ENCODE measurements at regions not wholly inside any gene's neighbourhood (a gene's known extent, or its start where the extent isn't known, plus 50 kb on each side); places are given as distances from the start of the nearest gene placed in this dataset.
"Not testable (repeated sequence)": the region's sequence is repeated elsewhere in the genome, so short reads cannot be mapped to it uniquely, and the experiment has no call there.

DNA sequence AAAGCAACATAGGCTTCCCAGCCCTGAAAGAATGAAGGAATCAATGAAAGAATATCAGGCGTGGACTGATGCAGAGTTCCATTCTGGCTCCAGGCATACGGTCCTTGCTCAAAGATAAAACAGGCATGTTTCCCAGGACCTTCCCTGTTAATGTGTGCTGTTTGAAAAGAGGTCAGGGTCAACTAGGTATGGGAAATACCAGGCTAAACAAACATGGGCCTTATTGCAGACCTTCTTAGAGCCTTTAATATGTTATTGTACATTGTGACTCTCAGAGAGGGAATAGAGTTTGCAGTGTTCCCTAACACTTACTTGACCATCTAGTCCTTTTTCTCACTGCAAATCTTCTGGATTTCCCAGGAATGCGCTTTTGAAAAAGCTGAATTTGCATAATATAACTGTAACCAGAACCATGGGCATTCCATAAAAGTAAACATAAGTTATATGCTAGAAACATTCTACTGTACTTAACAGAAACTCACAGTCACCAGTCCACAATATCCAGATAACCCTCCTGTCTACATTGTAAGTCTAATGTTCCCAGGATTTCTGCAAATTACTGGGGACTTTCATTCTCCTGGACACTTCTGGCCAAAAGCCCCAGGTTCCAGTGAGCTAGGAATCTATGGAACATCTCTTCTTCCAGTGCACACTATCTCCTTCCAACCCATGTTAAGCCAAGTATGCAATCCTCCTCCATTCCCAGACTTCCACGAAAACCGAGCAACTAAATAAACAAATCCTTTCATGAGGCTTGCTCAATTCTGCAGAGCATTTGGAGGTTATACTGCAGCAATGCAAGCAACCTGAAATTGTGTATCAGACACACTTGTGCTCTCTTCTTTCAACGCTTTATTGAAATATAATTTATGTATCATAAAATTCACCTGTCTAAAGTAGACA is 486.6 kb downstream of the SETD4 start:
- no peak for DNase-seq (ENCODE audit: low read depth in 2 of 2)

DNA sequence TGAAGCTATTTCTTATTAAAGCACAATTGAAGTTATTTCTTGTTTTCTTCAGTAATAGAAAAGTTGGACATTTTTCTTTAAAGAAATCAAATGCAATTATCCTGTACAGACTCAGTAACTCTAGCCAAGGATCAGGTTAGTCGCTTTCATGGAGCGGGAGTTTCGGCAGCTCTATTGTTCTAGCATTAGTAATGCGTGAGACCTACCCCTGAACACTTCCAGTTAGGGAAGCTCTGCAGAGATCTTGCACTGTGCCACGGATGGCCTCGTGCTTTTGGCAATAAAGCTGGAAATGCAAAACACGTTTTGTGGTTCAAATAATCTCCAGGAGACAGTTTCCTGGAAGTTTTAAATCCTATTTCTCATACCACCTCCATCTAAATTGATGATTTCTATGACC is 488.4 kb downstream of the SETD4 start:
- no peak for DNase-seq (ENCODE audit: low read depth in 2 of 2)

DNA sequence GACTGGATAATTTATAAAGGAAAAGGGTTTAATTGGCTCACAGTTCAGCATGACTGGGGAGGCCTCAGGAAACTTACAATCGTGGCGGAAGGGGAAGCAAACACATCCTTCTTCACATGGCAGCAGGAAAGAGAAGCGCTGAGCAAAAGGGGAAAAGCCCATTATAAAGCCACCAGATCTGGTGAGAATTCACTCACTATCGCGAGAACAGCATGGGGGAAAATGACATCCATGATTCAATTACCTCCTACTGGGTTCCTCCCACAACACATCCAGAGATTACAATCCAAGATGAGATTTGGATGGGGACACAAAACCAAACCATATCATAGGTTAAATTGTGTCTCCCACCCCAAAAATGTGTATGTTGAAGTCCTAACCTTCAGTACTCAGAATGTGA is 491.7 kb downstream of the SETD4 start:
- no peak for DNase-seq (ENCODE audit: low read depth in 2 of 2)

GRCh38 chr21:35566874-35567273 is 493.5 kb downstream of the SETD4 start:
- no peak for DNase-seq (ENCODE audit: low read depth in 2 of 2)

DNA sequence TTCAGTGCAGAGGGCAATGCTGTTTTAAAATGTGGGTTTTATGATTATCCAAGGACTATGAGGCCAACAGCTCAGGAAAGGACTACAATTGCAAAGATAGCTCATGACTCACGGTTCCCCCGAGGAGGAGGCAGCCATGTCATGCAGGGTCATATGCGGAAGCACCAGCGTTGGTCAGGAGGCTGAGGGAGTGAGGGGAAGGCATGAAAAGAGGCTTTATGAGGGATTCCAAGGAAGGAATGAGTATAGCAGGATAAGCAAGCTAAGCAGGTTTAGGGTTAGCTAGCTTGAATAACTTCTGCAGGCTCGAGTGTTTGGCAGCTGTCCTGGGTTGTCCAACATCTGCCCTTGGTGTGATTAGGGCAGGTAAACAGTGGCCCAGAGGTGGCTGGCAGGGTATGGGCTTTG is 495.1 kb downstream of the SETD4 start:
- DNase-seq (ENCODE audit: low read depth in 2 of 2): peak in 1 of 2 donors; percentile 17

DNA sequence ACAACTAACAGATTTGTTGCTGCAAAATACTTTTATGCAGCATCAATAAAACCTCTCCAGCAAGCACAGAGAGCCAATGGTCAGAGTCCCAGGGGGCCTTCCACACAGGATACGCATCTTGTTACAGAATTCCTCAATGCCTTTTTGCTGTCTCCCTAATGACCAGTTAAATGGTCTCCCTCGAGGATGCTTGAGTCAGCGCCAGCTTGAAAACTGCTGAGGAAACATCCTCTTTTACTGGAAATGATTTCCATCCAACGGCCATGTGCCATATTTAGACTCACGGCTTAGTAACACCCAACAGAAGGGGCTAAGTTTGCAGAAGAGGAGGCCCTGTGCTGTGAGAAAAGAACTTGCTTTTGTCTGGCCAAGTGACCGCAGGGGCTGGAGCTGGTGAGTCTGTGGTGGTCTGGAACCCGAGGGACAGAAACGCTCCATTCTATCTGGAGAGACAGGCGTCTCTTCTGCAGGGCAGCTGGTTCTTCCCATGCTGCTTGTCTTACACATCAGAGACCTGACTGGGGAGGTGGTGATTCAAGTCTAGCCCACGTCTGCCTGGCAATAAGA is 496.4 kb downstream of the SETD4 start:
- no peak for DNase-seq (ENCODE audit: low read depth in 2 of 2)

GRCh38 chr21:35562876-35563275 is 497.4 kb downstream of the SETD4 start:
- no peak for DNase-seq (ENCODE audit: low read depth in 2 of 2)

GRCh38 chr21:35561116-35561515 is 499.2 kb downstream of the SETD4 start:
- DNase-seq (ENCODE audit: low read depth in 2 of 2): no peak

GRCh38 chr21:35559829-35560225 is 500.5 kb downstream of the SETD4 start:
- no peak for DNase-seq (ENCODE audit: low read depth in 2 of 2)

DNA sequence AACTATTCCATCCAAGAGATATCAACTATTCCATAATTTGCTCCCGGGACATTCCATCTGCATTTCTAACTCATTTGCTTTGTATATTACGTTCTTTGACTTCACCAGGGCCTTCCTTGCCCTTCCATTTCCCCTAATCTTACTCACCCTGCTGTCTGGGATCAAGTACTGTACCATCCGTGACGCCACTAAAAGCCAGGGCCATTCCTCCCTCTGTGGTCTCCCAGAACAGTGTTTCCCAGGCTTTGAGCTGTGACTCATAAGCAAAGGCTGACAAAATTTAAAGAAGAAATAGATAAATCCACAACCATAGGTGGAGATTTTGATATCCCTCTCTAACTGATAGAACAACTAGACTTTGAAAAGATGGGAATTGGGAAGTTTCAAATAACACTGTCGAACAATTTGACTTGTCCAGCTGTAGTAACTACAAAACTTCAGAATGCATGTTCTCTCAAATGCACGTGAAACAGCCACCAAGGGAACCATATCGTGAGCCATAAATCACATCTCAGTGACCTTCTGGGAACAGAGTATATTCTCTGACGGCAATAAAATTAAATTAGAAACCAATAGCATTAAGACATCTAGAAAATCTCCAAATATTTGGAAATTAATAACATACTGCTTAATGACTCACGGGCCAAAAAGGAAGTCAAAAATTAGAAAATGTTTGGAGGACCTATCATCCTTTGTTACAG is 501.0 kb downstream of the SETD4 start:
- peak in 1 of 2 donors; percentile 23 for DNase-seq (ENCODE audit: low read depth in 2 of 2)

GRCh38 chr21:35556536-35556935 is 503.8 kb downstream of the SETD4 start:
- no peak for DNase-seq (ENCODE audit: low read depth in 2 of 2)

DNA sequence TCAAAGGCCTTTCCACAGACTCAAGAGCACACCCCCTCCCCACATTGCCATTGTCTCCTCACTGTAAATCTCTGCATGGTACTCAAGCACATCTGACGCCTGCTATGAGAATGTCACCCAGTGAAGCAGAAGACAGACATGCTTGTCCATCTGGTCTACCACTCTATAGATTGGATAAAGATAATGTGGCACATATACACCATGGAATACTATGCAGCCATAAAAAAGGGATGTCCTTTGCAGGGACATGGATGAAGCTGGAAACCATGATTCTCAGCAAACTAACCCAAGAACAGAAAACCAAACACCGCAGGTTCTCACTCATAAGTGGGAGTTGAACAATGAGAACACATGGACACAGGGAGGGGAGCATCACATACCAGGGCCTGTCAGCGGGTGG is 503.4 kb upstream of the RUNX1 start:
- DNase-seq (ENCODE audit: low read depth in 2 of 2): not testable (repeated sequence)

DNA sequence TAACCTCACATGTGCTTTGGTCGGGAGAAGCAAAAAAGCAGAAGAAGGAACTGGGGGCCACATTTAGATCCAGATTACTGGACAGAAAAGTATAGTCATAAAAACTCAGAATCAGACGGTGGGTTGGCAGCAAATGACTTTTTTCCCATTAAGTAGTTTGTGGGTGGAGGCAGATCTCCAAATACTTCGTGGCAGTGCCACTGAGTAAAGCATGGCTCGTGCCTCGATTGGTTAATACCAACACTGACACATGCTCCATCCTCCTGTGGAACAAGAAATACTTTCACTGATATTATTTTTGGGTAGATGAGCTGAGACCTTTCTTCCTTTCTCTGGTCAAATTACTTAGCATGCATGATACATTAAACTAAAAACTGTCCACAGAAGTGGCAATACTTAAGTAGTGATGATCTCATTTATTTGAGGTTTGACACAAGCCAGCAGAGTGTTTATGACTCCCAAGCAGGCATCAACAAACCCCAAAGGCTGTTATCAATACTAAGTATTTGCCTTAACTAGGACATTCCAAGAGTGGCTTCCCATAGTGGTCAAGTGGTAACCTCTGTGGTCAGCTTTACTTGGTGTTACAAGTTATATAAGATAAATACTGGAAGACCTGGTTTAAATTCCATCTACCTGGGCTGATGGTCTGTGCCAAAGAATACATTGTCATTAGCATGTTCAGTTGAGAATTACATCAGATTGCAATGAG is 500.0 kb upstream of the RUNX1 start:
- DNase-seq (ENCODE audit: low read depth in 2 of 2): no peak

DNA sequence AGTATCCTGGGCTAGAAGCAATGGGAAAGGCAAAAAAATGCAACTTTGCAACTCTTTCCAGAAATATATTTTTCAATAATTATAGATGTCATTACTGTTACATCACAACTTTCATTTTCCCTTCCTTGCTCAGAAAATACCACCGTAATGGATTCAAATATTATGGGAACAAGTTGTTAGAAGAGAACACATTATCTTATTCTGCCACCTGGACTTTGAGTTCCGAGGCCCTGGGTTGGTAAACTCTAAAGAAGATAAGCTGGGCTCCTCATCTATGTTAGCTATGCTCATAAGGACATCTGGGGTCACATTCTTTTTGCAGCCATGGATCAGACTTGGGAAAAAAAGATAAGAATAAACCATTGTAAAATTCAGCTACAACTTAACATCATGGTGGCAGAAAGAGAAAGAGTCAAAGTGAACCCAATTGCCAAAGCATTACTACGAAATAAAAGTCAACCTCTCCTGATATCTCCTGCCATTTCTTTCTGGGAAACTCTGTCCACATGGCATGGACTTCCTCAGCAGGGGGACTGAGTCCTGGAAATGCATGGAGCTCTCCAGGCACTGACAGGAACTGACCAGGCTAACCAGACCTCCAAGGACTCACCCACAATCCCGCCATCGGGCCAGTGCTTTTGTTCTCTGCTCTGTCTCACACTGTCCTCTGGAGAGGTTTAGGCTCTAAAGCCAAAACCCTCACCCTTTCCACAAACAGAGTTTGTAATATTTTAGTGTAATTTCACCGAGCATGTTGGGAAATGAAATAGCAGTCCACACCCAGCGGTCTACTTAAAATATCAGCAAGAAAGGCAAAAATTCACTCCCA is 499.1 kb upstream of the RUNX1 start:
- DNase-seq (ENCODE audit: low read depth in 2 of 2): no peak

GRCh38 chr21:35543746-35544145 is 494.6 kb upstream of the RUNX1 start:
- no peak for DNase-seq (ENCODE audit: low read depth in 2 of 2)

- DNase-seq (ENCODE audit: low read depth in 2 of 2): no peak
Measured at GRCh38 chr21:35540950-35541638, 492.0 kb upstream of the RUNX1 start.

- DNase-seq (ENCODE audit: low read depth in 2 of 2): no peak
Measured at GRCh38 chr21:35538386-35538785, 489.3 kb upstream of the RUNX1 start.

DNA sequence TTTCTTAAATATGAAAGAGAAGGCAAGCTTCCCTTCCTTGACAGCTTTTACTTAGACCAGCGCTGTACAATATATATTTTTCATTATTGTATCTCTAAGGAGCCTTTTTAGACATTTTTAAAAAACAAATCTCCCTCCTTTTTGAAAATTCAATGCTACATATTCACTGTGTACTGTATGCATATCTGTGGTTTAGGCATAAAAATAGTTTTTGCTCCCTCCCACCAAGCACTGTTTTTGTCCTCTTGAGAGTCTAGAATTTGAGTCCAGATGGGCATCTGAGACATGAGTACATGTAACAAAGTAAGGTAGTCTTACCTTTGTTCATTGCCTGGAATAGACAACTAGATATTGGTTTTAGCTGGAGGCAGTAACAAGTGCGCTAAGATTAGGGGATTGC is 488.5 kb upstream of the RUNX1 start:
- no peak for DNase-seq (ENCODE audit: low read depth in 2 of 2)

DNA sequence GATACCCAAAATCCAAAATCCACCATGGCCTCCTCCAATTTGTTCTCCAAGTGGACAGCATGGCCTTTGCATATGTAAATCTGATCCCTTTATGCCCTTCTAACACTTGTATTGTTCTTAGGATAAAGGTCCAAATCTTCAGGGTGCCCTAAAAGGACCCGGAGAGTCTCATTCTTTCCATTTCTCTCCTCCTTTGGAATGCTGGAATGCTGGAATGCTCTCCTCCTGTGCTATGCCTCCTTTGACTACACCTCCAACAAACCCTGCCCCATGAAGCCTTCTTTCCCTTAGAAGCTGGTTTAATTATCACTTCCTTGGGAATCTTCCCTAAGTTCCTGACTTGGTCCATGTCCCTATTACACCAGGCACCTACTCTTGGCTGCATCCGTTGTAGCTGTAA is 484.8 kb upstream of the RUNX1 start:
- DNase-seq (ENCODE audit: low read depth in 2 of 2): no peak

DNA sequence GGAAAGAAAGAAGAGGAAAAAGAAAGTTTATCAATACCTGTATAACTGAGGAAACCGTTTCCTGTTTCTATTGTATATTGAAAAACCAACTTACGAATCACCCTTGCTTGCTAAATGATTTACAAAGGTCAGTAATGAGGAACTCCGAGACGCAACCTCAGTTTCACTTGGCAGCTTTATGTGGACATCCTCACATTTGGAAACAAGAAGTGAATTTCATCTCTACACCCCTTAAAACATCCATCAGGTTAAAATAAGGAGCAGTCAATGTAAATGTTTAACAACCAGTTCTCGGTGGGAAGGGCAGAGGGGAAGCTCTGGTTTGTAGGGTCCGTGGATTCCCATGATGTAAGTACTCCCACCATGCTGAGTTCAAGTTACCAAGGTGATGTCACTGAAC is 481.7 kb upstream of the RUNX1 start:
- DNase-seq (ENCODE audit: low read depth in 2 of 2): no peak
